H4 (cell line): ENCODE measurements at regions not wholly inside any gene's neighbourhood (a gene's known extent, or its start where the extent isn't known, plus 50 kb on each side); places are given as distances from the start of the nearest gene placed in this dataset.

Source experiments
- DNase-seq: peaks from one replicate; pipeline ENCODE4 v3.0.0-alpha.2; 2015; ENCODE audit warnings: low spot score

- DNase-seq = no peak
These were observed 150.7 kb downstream of the KCTD15 start for GRCh38 chr19:33947265-33947964.

GRCh38 chr19:33948651-33949335 lies 152.1 kb downstream of the KCTD15 start:
- DNase-seq = no peak

GRCh38 chr19:33950091-33950750 lies 153.6 kb downstream of the KCTD15 start:
- no peak for DNase-seq

GRCh38 chr19:33953023-33953422 lies 156.4 kb downstream of the KCTD15 start:
- DNase-seq = no peak

- DNase-seq = no peak
These were observed 156.9 kb downstream of the KCTD15 start for GRCh38 chr19:33953592-33953991.

GRCh38 chr19:33954686-33955085 lies 158.0 kb downstream of the KCTD15 start:
- no peak for DNase-seq

GRCh38 chr19:33956941-33957340 lies 160.3 kb downstream of the KCTD15 start:
- DNase-seq = no peak

GRCh38 chr19:33957804-33958203 lies 161.1 kb downstream of the KCTD15 start:
- DNase-seq = no peak

GRCh38 chr19:33960566-33960965 lies 163.9 kb downstream of the KCTD15 start:
- no peak for DNase-seq

- DNase-seq = no peak
These were observed 165.5 kb downstream of the KCTD15 start for GRCh38 chr19:33962161-33962560.

- no peak for DNase-seq
These were observed 166.8 kb downstream of the KCTD15 start for GRCh38 chr19:33963514-33963913.

GRCh38 chr19:33971073-33971472 lies 174.4 kb downstream of the KCTD15 start:
- DNase-seq = no peak

GRCh38 chr19:33977756-33978685 lies 181.4 kb downstream of the KCTD15 start:
- no peak for DNase-seq

GRCh38 chr19:33982706-33983105 lies 186.0 kb downstream of the KCTD15 start:
- no peak for DNase-seq

- no peak for DNase-seq
These were observed 183.7 kb upstream of the LSM14A start for GRCh38 chr19:33988601-33989000.

- no peak for DNase-seq
These were observed 174.6 kb upstream of the LSM14A start for GRCh38 chr19:33997690-33998089.

- DNase-seq = no peak
These were observed 174.0 kb upstream of the LSM14A start for GRCh38 chr19:33998302-33998701.

- DNase-seq = no peak
These were observed 173.5 kb upstream of the LSM14A start for GRCh38 chr19:33998739-33999345.

- DNase-seq = no peak
These were observed 155.3 kb upstream of the LSM14A start for GRCh38 chr19:34017024-34017423.

- no peak for DNase-seq
These were observed 154.7 kb upstream of the LSM14A start for GRCh38 chr19:34017601-34018000.

- DNase-seq = no peak
These were observed 153.8 kb upstream of the LSM14A start for GRCh38 chr19:34018546-34018945.
